Thyroid gland (tissue), 4 donors: ENCODE measurements at regions not wholly inside any gene's neighbourhood (a gene's known extent, or its start where the extent isn't known, plus 50 kb on each side); places are given as distances from the start of the nearest gene placed in this dataset.

Experiments used
- POLR2A ChIP-seq, 2 donors: fragments of 450-650 bp; IDR thresholded peaks; one replicate each; pipeline ENCODE4 v1.6.1; 2017; ENCODE audit warnings: antibody characterized with exemption in 2 of 2, mild to moderate bottlenecking in 2 of 2, moderate library complexity in 1 of 2
- TF ChIP-seq, protein P1 (sequence below), 6 experiments: fragments of 200-600 bp in 3 of 6; fragments of 450-650 bp in 3 of 6; sonication (generic) in 3 of 6; IDR thresholded peaks; one replicate each; pipeline ENCODE4 v1.5.1; 2016 to 2019; ENCODE audit warnings: antibody characterized with exemption in 6 of 6, mild to moderate bottlenecking in 2 of 6, inconsistent platforms in 1 of 6, moderate library complexity in 1 of 6

GRCh38 chr4:54473798-54474197, 184.0 kb upstream of the KIT start:
- TF ChIP-seq, protein P1, sequence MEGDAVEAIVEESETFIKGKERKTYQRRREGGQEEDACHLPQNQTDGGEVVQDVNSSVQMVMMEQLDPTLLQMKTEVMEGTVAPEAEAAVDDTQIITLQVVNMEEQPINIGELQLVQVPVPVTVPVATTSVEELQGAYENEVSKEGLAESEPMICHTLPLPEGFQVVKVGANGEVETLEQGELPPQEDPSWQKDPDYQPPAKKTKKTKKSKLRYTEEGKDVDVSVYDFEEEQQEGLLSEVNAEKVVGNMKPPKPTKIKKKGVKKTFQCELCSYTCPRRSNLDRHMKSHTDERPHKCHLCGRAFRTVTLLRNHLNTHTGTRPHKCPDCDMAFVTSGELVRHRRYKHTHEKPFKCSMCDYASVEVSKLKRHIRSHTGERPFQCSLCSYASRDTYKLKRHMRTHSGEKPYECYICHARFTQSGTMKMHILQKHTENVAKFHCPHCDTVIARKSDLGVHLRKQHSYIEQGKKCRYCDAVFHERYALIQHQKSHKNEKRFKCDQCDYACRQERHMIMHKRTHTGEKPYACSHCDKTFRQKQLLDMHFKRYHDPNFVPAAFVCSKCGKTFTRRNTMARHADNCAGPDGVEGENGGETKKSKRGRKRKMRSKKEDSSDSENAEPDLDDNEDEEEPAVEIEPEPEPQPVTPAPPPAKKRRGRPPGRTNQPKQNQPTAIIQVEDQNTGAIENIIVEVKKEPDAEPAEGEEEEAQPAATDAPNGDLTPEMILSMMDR (IDR thresholded peaks at IDR 0.05), result no peak
- TF ChIP-seq POLR2A (IDR thresholded peaks at IDR 0.05), result no peak
